ENCODE measurements at regions not wholly inside any gene's neighbourhood (a gene's known extent, or its start where the extent isn't known, plus 50 kb on each side); places are given as distances from the start of the nearest gene placed in this dataset.

- no peaks in the 10 kb centered on the region for H3K9me3 ChIP-seq (ENCODE audit: severe bottlenecking)
- no peaks in the 10 kb centered on the region for H3K36me3 ChIP-seq
- no peak overlapping the region for H3K4me3 ChIP-seq (ENCODE audit: low read depth, low read length)
- DNase-seq: no peak
- no peaks in the 10 kb centered on the region for H3K27me3 ChIP-seq (ENCODE audit: insufficient read depth, low read depth, severe bottlenecking)
- H3K27ac ChIP-seq: no peak overlapping the region
- no peak for TF ChIP-seq CTCF (IDR thresholded peaks at IDR 0.05; ENCODE audit: low read depth, low read length)
These were observed 267.1 kb downstream of the TBC1D4 start for GRCh38 chr13:75214846-75215245.

GRCh38 chr13:75202981-75203380, 279.0 kb downstream of the TBC1D4 start:
- Histone ChIP-seq H3K4me3 (ENCODE audit: low read depth, low read length) (no peak overlapping the region), H3K27me3 (ENCODE audit: insufficient read depth, low read depth, severe bottlenecking) (no peaks in the 10 kb centered on the region), H3K9me3 (ENCODE audit: severe bottlenecking) (no peaks in the 10 kb centered on the region), H3K36me3 (no peaks in the 10 kb centered on the region), H3K27ac (no peak overlapping the region)
- no peak for DNase-seq
- no peak for TF ChIP-seq CTCF (IDR thresholded peaks at IDR 0.05; ENCODE audit: low read depth, low read length)

GRCh38 chr13:75197803-75198202, 284.2 kb downstream of the TBC1D4 start:
- no peaks in the 10 kb centered on the region for H3K9me3 ChIP-seq (ENCODE audit: severe bottlenecking)
- H3K27me3 ChIP-seq (ENCODE audit: insufficient read depth, low read depth, severe bottlenecking): no peaks in the 10 kb centered on the region
- no peak overlapping the region for H3K27ac ChIP-seq
- TF ChIP-seq CTCF (IDR thresholded peaks at IDR 0.05; ENCODE audit: low read depth, low read length): no peak
- H3K36me3 ChIP-seq: no peaks in the 10 kb centered on the region
- no peak overlapping the region for H3K4me3 ChIP-seq (ENCODE audit: low read depth, low read length)
- DNase-seq: no peak

- no peak for TF ChIP-seq CTCF (IDR thresholded peaks at IDR 0.05; ENCODE audit: low read depth, low read length)
These were observed 285.7 kb downstream of the TBC1D4 start for GRCh38 chr13:75196147-75196837.

GRCh38 chr13:75195495-75196146, 286.3 kb downstream of the TBC1D4 start:
- no peak for DNase-seq

More at GRCh38 chr13:75196147-75196837, 285.7 kb downstream of the TBC1D4 start:
- DNase-seq: no peak
- Histone ChIP-seq H3K4me3 (ENCODE audit: low read depth, low read length) (no peak overlapping the region), H3K27ac (no peak overlapping the region), H3K27me3 (ENCODE audit: insufficient read depth, low read depth, severe bottlenecking) (no peaks in the 10 kb centered on the region), H3K9me3 (ENCODE audit: severe bottlenecking) (no peaks in the 10 kb centered on the region), H3K36me3 (no peaks in the 10 kb centered on the region)

More at GRCh38 chr13:75195495-75196146, 286.3 kb downstream of the TBC1D4 start:
- no peaks in the 10 kb centered on the region for H3K36me3 ChIP-seq
- no peaks in the 10 kb centered on the region for H3K9me3 ChIP-seq (ENCODE audit: severe bottlenecking)
- H3K4me3 ChIP-seq (ENCODE audit: low read depth, low read length): no peak overlapping the region
- H3K27ac ChIP-seq: no peak overlapping the region
- H3K27me3 ChIP-seq (ENCODE audit: insufficient read depth, low read depth, severe bottlenecking): no peaks in the 10 kb centered on the region
- no peak for TF ChIP-seq CTCF (IDR thresholded peaks at IDR 0.05; ENCODE audit: low read depth, low read length)

Data from WERI-Rb-1 (cell line).